ENCODE measurements at regions not wholly inside any gene's neighbourhood (a gene's known extent, or its start where the extent isn't known, plus 50 kb on each side); places are given as distances from the start of the nearest gene placed in this dataset.

DNA sequence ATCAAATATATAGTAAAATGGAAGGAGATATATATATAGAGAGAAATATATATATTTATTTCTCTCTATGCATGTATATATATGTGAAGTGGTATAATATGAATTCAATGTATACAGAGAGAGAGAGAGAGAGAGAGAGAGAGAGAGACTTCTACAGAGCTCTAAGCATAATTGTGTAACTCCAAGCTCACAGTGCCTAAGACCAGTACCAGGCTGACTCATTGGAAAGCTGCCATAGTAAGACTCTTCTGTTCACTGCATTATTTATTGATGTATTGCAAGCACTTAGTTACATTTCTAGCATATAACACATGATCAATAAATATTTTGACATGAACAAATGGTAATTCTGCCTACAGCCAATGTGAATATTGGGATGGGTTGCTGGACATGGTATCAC is 1734.7 kb downstream of the SLITRK1 start:
- Histone ChIP-seq H3K9me3 (replicated peaks in 1 of 3) (no peaks in the 10 kb centered on the region), H3K4me1 (replicated peaks in 1 of 2) (no peaks in the 10 kb centered on the region), H3K36me3 (replicated peaks in 1 of 2) (no peaks in the 10 kb centered on the region), H3K4me3 (no peak overlapping the region), H3K27me3 (no peaks in the 10 kb centered on the region), H3K27ac (no peak overlapping the region)
- intact Hi-C loops (cut with DNase I), result no loop called here
- DNase-seq, result no peak
- TF ChIP-seq POLR2A (IDR thresholded peaks at IDR 0.05), result no peak
- TF ChIP-seq CTCF (IDR thresholded peaks at IDR 0.05), result no peak

DNA sequence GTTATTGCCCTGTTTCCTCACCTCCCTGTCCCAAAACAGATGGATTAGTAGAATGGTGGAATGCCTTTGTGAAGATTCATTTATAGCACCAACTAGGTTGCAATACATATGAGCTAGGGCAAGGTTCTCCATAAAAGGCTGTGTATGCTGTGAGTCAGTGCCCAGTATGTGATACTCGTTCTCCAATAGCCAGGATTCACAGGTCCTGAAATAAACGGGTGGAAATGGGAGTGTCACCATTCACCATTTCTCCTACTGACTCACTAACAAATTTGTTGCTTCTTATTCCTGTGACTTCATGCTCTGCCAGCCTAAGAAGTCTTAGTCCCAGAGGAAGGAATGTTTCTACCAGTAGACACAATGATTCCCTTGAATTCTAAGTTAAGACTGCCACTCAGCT is 1745.4 kb downstream of the SLITRK1 start:
- intact Hi-C loops (cut with DNase I), result no loop called here
- Histone ChIP-seq H3K4me1 (replicated peaks in 1 of 2) (no peaks in the 10 kb centered on the region), H3K4me3 (no peak overlapping the region), H3K9me3 (replicated peaks in 1 of 3) (no peaks in the 10 kb centered on the region), H3K27ac (no peak overlapping the region), H3K27me3 (no peaks in the 10 kb centered on the region), H3K36me3 (replicated peaks in 1 of 2) (no peaks in the 10 kb centered on the region)
- no peak for DNase-seq
- WGBS, 4 donors, result 59 to 83% (median 73%) methylated on average over 2 of the region's 2 CpGs
- no peak for TF ChIP-seq CTCF (IDR thresholded peaks at IDR 0.05)
- no peak for TF ChIP-seq POLR2A (IDR thresholded peaks at IDR 0.05)

GRCh38 chr13:82129281-82129680 is 1753.0 kb downstream of the SLITRK1 start:
- TF ChIP-seq POLR2A (IDR thresholded peaks at IDR 0.05), result no peak
- TF ChIP-seq CTCF (IDR thresholded peaks at IDR 0.05), result no peak
- intact Hi-C loops (cut with DNase I), result no loop called here
- H3K36me3 ChIP-seq (replicated peaks in 1 of 2), result no peaks in the 10 kb centered on the region
- no peaks in the 10 kb centered on the region for H3K4me1 ChIP-seq (replicated peaks in 1 of 2)
- no peaks in the 10 kb centered on the region for H3K27me3 ChIP-seq
- no peaks in the 10 kb centered on the region for H3K9me3 ChIP-seq (replicated peaks in 1 of 3)
- WGBS, 4 donors, result 30 to 42% (median 37%) methylated on average over 1 of the region's 1 CpG
- no peak for DNase-seq
- no peak overlapping the region for H3K4me3 ChIP-seq
- no peak overlapping the region for H3K27ac ChIP-seq

- 80 to 87% (median 82%) methylated on average over 5 of the region's 5 CpGs for WGBS, 4 donors
- intact Hi-C loops (cut with DNase I), result no loop called here
- Histone ChIP-seq H3K9me3 (replicated peaks in 1 of 3) (no peaks in the 10 kb centered on the region), H3K27me3 (no peaks in the 10 kb centered on the region), H3K27ac (no peak overlapping the region), H3K4me3 (no peak overlapping the region), H3K4me1 (replicated peaks in 1 of 2) (no peaks in the 10 kb centered on the region), H3K36me3 (replicated peaks in 1 of 2) (no peaks in the 10 kb centered on the region)
- no peak for TF ChIP-seq CTCF (IDR thresholded peaks at IDR 0.05)
- TF ChIP-seq POLR2A (IDR thresholded peaks at IDR 0.05), result no peak
- no peak for DNase-seq
These were observed 1763.7 kb downstream of the SLITRK1 start for GRCh38 chr13:82118589-82118988.
